ENCODE measurements at regions not wholly inside any gene's neighbourhood (a gene's known extent, or its start where the extent isn't known, plus 50 kb on each side); places are given as distances from the start of the nearest gene placed in this dataset.

DNA sequence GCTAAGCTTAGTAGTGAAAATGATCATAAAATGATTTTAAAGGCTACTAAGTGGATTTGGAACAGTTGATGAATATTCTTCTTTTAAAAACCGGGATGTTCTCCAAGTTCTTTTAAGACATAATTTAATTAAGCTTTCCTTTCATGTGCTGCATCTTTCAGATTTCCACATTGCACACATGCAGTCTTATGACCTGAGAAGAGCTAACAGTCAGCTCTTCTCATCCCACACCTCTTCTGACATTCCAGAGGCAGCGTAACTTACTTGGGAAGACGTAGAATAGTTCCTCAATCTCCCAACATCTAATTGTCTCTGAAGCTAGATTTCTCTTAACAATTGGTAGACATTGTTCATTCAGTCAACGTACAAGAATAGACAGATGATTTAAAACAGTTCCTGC is 181.8 kb downstream of the SP3 start:
- TF ChIP-seq FOXA1 (IDR thresholded peaks at IDR 0.05) (no peak), LEF1 (IDR thresholded peaks at IDR 0.05; ENCODE audit: borderline replicate concordance) (no peak), FOXK2 (IDR thresholded peaks at IDR 0.05) (no peak), NFRKB (IDR thresholded peaks at IDR 0.05) (no peak), SUZ12 (IDR thresholded peaks at IDR 0.05) (no peak), FOXM1 (IDR thresholded peaks at IDR 0.05; ENCODE audit: borderline replicate concordance) (no peak), HDGF (IDR thresholded peaks at IDR 0.05; ENCODE audit: borderline replicate concordance) (no peak), SP1 (IDR thresholded peaks at IDR 0.05) (no peak), ELF4 (IDR thresholded peaks at IDR 0.05) (no peak), L3MBTL2 (conservative IDR thresholded peaks at IDR 0.05) (no peak)
